NAMALWA (cell line): ENCODE measurements at regions not wholly inside any gene's neighbourhood (a gene's known extent, or its start where the extent isn't known, plus 50 kb on each side); places are given as distances from the start of the nearest gene placed in this dataset.
"Not testable (repeated sequence)": the region's sequence is repeated elsewhere in the genome, so short reads cannot be mapped to it uniquely, and the experiment has no call there.

Experiments
- DNase-seq: peaks from one replicate; pipeline ENCODE4 v3.0.0-alpha.2; 2015; ENCODE audit warnings: low spot score

GRCh38 chr4:64967286-64967685 is 558.0 kb upstream of the TECRL start:
- DNase-seq = no peak

DNA sequence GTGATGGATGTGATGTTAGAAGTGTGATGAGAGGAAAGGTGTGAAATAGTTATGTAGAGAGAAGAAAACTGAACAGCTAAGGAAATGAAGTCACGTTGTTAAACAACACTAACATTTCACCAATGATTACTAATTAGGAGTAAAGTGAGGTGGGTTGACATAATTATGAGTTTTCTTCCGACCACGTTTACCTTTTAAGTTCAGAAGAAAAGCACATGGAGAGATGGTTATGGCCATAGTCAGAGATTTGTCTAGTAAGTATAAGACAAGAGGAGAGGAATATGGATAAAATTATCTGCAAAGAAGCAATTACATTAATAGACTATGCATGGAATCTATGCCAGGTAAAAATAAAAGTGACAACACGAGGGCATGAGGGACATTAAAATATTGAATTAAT is 551.3 kb upstream of the TECRL start:
- no peak for DNase-seq

- DNase-seq = no peak
Observed at GRCh38 chr4:64940698-64941097, 531.4 kb upstream of the TECRL start.

DNA sequence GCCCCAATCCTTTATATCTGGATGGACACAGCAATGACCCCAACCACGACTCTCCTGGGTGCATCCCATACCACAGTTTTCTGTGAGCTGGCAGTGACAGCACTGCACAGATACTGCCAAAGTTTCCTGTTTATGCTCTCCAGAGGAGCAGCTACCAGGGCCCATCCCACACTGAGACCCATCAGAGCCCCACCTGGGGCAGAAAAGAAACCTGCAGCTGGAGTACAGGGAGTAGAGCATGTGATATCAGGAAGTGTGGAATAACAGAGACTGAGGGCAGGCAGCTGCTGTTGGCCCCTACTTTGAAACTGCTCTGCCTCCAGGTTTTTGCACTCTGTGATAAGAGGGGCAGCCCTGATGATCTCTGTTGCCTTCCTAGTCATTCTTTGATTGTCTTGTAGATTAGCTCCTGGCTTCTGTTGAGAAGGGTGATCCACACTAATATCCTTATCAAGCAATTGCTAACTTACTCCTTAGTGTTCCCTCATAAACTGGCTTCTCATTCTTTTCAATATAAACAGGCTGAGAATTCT is 526.3 kb upstream of the TECRL start:
- no peak for DNase-seq

DNA sequence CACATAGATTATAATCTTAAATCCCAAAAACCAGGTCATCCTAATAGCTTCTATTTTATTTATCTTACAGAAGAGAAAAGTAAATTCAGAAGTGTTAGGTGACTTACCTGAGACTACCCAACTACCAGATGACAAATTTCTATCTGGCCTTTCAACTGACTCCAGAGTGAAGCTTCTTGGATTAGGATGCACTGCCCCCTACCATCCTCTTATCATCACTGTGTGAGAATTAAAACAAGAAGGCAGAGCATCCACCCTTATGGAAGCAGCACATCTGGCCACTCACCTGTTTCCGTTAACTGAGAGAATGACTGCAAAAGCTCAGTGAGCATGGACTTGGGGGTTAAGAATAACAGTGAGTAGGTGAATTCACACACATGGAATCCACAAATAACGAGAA is 502.6 kb upstream of the TECRL start:
- no peak for DNase-seq

DNA sequence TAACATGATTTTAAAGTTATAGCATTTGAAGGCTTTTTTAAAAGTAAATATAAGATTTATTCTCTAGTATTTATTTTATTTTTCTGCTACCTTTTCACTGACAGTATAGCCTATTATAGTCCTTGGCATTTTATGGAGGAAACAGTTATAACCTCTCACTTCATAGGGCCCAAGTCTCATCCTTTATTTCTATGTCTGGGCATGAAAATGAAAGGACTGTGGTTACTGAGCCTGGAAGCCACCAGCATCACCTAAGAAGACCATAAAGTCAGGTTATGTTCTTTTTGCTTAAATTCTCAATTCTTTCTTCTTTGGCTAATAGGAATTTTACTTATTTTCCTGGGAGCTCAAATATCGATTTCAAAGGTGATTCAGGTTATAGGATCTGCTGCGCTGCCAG is 494.7 kb upstream of the TECRL start:
- no peak for DNase-seq

DNA sequence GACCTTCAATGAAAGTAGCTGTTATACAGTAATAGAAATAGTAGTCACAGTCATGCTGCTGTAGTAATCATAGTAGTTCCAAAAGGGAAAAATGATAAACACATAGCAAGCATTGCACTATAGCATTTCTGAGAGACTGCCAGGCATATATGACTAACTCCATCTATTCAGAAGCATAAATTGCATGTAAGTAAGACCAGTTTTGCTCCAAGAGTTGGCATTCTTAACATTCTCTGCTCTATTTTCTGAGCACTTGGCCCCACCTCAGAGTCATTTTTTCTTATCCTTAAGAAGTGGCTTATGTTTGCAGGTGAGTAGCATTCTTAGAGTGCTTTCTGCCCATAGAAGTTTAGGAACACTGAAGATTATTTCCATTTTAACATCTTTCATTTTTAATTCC is 490.3 kb upstream of the TECRL start:
- DNase-seq = no peak

GRCh38 chr4:64899030-64899429 is 489.8 kb upstream of the TECRL start:
- not testable (repeated sequence) for DNase-seq

DNA sequence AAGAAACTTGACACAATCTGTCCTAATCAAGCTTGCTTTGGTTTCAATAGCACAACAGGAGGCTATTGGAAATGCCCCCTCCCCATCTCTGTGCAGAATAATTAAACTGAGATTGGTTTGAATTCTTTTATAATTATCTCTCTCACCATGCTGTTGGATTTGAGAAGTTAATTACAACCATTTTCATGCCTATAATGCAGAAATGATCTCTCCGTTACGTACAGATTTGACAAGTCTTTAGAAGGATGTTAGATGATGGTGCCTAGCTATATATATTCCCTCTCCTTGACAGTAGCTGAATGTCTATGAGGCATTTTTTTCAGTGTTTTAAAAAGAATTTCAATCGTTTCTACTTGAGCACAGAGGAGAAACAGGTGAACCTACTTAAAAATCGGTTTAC is 488.4 kb upstream of the TECRL start:
- no peak for DNase-seq

DNA sequence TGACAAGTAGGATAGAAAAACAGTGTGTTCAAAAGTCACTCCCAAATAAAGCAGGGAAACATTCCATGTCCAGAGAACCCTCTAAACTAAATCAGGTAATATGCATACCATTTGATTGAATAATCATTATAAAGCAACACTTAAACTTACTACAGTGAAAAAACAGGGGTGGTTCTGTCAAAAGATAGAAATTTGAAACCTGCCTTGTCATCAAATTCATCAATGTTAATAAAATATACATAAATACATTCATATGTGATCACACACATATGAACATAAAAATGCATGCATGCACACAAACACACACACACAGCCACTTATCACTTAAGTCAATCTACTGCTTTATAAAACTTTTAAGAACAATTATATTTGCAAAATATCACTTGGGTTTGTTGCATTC is 485.8 kb upstream of the TECRL start:
- no peak for DNase-seq

DNA sequence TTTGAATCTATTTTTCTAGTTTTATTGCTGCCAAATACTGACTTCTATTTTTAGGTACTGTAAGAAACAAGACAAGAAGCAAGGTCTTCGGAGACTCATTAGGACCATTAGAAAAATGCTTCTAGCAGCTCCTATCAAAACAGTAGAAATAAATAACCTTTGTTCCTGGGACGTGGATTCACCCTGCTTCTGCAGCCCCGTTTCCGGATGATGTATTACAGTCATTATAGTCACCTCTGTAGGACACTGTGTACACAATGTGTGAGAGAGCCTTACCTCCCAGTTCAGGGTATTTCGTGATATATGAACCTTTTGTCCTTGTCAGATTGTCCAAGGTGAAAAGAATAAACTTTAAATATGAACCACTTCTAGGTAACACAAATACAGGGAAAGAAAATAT is 484.0 kb upstream of the TECRL start:
- DNase-seq = no peak

- no peak for DNase-seq
Observed at GRCh38 chr4:64889906-64890610, 480.8 kb upstream of the TECRL start.

DNA sequence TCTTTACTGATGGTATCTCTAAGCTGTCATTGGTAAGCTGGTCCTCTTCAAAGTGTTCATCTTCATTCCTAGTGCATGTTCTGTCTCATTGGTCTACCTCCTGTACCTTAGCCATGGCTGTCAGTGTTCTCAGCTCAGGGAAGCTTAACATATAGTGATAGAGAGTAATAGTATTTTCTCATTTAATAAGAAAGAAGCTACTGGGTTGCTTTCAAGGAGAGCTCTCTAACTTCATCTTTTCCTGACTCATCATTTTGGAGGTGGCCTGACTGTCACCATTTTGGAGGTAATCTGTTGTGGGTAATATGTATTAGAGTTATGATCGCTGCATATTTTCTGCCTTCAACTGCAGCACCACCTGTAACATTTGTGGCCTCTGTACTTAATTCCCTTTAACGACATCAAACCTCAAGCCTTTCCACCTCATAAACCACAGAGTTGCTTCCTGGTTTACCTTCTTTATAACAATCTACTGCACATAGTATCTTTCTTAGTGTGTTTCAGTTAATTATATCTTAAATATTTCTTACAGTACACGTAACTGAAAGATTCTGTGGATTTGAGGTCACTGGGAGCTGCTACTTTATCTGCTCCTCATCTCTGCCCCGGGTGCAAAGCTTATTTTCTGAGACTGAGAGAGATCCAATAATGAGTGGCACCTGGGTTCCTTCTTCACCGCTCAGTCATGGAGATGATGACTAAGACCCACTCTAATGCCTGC is 474.0 kb upstream of the TECRL start:
- DNase-seq = no peak

GRCh38 chr4:64882311-64883086 is 473.2 kb upstream of the TECRL start:
- no peak for DNase-seq

DNA sequence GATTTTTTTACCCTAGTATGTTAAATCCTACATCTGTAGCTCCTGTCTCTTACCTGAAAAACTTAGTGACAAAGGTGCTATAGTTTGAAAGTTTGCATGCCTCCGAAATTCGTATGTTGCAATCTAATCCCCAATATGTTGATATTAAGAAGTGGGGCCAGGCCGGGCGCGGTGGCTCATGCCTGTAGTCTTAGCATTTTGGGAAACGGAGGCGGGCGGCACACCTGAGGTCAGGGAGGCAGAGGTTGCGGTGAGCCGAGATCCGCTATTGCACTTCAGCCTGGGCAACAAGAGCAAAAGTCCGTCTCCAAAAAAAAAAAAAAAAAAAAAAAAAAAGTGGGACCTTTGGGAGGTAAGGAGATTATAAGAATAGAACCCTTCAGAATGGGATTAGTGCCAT is 471.3 kb upstream of the TECRL start:
- no peak for DNase-seq

DNA sequence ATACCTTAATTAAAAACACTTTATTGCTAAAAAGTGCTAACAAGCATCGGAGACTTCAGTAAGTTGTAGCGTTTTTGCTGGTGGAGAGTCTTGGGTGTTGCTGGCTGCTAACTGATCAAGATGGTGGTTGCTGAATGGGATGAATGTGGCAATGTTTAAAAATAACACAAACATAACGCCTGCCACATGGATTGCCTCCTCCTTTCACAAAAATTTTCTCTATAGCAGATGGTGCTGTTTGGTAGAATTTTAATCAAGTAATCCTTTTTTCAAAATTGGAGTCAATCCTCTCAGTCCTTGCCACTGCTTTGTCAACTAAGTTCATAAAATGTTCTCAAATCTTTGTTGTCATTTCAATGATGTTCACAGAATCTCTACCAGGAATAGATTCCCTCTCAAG is 466.8 kb upstream of the TECRL start:
- no peak for DNase-seq

DNA sequence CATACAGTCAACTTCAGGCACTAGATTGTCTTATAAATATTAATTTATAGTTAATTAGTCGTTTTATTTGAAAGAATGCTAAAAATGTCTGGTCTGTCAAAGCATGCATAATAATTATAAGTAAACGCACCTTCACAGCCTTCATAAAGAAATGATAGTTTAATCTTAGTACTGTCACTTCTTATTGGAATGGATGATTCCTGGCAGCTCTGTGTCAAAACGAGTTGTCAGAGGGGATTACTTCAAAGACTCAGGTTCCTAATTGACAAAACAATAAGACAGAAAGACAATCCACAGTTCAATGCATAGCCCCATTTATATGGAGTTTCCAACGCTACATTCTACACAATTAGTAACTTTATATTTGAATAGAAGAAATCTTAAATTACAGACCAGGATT is 461.3 kb upstream of the TECRL start:
- DNase-seq = no peak

DNA sequence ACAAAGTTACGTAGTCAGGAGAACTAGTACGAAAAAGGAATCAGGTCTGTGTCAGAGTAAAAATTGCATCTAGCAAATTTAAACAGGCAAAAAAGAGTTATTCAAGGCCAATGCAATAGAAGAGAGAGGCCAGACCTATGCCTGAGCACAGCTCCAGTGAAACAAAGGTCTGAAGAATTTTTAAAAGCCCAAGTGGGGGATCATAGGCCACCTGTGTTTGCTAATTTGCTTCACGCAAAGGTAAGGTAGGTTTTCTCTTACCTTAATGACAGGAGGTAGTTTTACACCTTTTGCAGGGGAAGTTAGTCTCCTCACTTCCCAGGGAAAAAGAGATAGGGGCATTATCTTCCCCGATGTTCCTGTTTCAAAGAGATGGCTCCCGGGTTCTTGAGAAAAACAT is 448.6 kb upstream of the TECRL start:
- no peak for DNase-seq

GRCh38 chr4:64857198-64857597 is 447.9 kb upstream of the TECRL start:
- DNase-seq = no peak

- DNase-seq = no peak
Observed at GRCh38 chr4:64846417-64846816, 437.2 kb upstream of the TECRL start.

DNA sequence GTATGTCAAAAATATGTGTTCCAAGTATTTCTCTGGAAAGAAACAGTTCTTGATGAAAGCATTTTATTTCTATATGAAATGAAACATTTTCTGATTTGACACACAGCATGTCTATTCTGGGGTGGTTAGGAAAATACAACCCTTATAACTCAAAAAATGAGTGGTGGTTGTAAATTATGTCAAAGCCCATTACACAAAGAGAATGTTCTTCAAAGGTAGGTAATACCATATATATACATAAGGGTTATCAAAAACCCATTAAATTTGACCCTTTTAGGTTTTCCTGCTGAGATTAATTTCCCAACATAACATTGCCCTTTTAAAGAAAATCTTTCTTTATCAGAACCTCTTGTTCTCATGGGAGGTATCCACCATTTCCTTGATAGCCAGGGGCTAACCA is 420.5 kb upstream of the TECRL start:
- no peak for DNase-seq

GRCh38 chr4:64824591-64824990 is 415.3 kb upstream of the TECRL start:
- no peak for DNase-seq

- DNase-seq = no peak
Observed at GRCh38 chr4:64822405-64822804, 413.2 kb upstream of the TECRL start.
